Endodermal cell (in vitro differentiated cells): ENCODE measurements at regions not wholly inside any gene's neighbourhood (a gene's known extent, or its start where the extent isn't known, plus 50 kb on each side); places are given as distances from the start of the nearest gene placed in this dataset.

ENCODE experiments used
- DNase-seq: peaks from one replicate; pipeline ENCODE4 v3.0.0-alpha.2; 2017
- H3K27ac ChIP-seq: 2 replicates; pipeline ENCODE4 v1.5.1; 2013; ENCODE audit warnings: mild to moderate bottlenecking, low read depth, low read length, moderate library complexity
- H3K27me3 ChIP-seq: 2 replicates; pipeline ENCODE4 v1.6.1; 2013; ENCODE audit warnings: mild to moderate bottlenecking, low read length, moderate library complexity; ENCODE audit not compliant: insufficient read depth, control insufficient read depth, poor library complexity, severe bottlenecking
- H3K36me3 ChIP-seq: 2 replicates; pipeline ENCODE4 v1.7.0; 2013; ENCODE audit warnings: mild to moderate bottlenecking, low read length, moderate library complexity; ENCODE audit not compliant: control insufficient read depth, insufficient read depth
- H3K4me1 ChIP-seq: one replicate; pipeline ENCODE4 v1.7.0; 2013; ENCODE audit warnings: low read length; ENCODE audit not compliant: control insufficient read depth, insufficient read depth
- H3K4me3 ChIP-seq: 2 replicates; pipeline ENCODE4 v1.5.1; 2013; ENCODE audit warnings: mild to moderate bottlenecking, low read length, moderate library complexity
- H3K9ac ChIP-seq: 2 replicates; pipeline ENCODE4 v1.6.1; 2013; ENCODE audit warnings: mild to moderate bottlenecking, low read length, moderate library complexity; ENCODE audit not compliant: poor library complexity, severe bottlenecking; ENCODE audit errors: extremely low read depth
- H3K9me3 ChIP-seq: 2 replicates; pipeline ENCODE4 v1.6.1; 2013; ENCODE audit warnings: mild to moderate bottlenecking, low read length, moderate library complexity; ENCODE audit not compliant: control insufficient read depth
- H3K27ac Mint-ChIP-seq: 2 replicates; pipeline ENCODE4 v1.8.0; 2020; ENCODE audit warnings: mixed read lengths
- H3K27me3 Mint-ChIP-seq: 2 replicates; pipeline ENCODE4 v1.8.0; 2021; ENCODE audit warnings: mild to moderate bottlenecking, mixed read lengths; ENCODE audit not compliant: insufficient read depth
- H3K36me3 Mint-ChIP-seq: 2 replicates; pipeline ENCODE4 v1.8.0; 2020; ENCODE audit warnings: low read depth, mixed read lengths
- H3K4me1 Mint-ChIP-seq: 2 replicates; pipeline ENCODE4 v1.8.0; 2020; ENCODE audit warnings: mixed read lengths
- H3K4me3 Mint-ChIP-seq: 2 replicates; pipeline ENCODE4 v1.8.0; 2020; ENCODE audit warnings: mild to moderate bottlenecking, moderate library complexity, mixed read lengths
- H3K9me3 Mint-ChIP-seq: 2 replicates; pipeline ENCODE4 v1.8.0; 2020; ENCODE audit warnings: mild to moderate bottlenecking, mixed read lengths
- WGBS, 2 experiments: methylation state at CpG; one replicate each; pipeline versions ENCODE4 v1.1.5 to v1.1.7; 2013; ENCODE audit warnings: missing lambda C conversion rate in 2 of 2, mixed read lengths in 1 of 2; ENCODE audit not compliant: insufficient coverage in 1 of 2, insufficient read length in 1 of 2; 5-methylcytosine and 5-hydroxymethylcytosine counted together
- TF ChIP-seq, protein P1 (sequence below): fragments of 200-600 bp; sonication (generic); conservative IDR thresholded peaks from 2 replicates; pipeline ENCODE4 v1.5.0; 2021; ENCODE audit warnings: antibody characterized with exemption, mild to moderate bottlenecking

DNA sequence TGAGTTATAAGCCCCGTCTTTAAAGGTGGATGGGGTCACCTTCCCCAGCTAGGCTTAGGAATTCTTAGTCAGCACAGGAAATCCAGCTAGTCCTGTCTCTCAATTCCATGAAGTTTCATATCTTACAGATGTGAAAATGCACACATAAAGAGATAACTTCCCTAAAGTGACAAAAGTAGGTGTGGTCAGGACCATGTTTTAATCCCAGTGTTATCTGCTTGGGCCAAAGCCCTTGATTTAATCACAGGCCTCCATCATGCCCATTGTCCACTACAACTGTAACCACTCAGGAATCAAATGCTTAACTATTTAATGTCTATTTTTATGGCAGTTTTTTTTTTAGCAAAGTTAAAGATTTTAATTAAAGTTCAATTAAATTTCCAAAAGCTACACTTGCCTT is 194.4 kb upstream of the BTG1 start:
- DNase-seq: no peak
- Histone ChIP-seq H3K36me3 (no peaks in the 10 kb centered on the region), H3K4me3 (no peak overlapping the region), H3K9ac (no peak overlapping the region), H3K4me1 (no peaks in the 10 kb centered on the region), H3K27ac (no peak overlapping the region), H3K27me3 (peaks cover 12% of the 10 kb centered on the region), H3K9me3 (no peaks in the 10 kb centered on the region)
- no peaks in the 10 kb centered on the region for H3K36me3 Mint-ChIP-seq
- H3K4me3 Mint-ChIP-seq: no peak overlapping the region
- 97 to 100% methylated on average over 1 of the region's 1 CpG for WGBS, 2 experiments
- peaks cover 7% of the 10 kb centered on the region for H3K4me1 Mint-ChIP-seq
- peaks cover 5% of the 10 kb centered on the region for H3K27me3 Mint-ChIP-seq
- H3K27ac Mint-ChIP-seq: no peak overlapping the region
- no peaks in the 10 kb centered on the region for H3K9me3 Mint-ChIP-seq
- TF ChIP-seq, protein P1, sequence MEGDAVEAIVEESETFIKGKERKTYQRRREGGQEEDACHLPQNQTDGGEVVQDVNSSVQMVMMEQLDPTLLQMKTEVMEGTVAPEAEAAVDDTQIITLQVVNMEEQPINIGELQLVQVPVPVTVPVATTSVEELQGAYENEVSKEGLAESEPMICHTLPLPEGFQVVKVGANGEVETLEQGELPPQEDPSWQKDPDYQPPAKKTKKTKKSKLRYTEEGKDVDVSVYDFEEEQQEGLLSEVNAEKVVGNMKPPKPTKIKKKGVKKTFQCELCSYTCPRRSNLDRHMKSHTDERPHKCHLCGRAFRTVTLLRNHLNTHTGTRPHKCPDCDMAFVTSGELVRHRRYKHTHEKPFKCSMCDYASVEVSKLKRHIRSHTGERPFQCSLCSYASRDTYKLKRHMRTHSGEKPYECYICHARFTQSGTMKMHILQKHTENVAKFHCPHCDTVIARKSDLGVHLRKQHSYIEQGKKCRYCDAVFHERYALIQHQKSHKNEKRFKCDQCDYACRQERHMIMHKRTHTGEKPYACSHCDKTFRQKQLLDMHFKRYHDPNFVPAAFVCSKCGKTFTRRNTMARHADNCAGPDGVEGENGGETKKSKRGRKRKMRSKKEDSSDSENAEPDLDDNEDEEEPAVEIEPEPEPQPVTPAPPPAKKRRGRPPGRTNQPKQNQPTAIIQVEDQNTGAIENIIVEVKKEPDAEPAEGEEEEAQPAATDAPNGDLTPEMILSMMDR: no peak

GRCh38 chr12:92339198-92339821 is 193.7 kb upstream of the BTG1 start:
- Mint-ChIP-seq H3K4me1 (peaks cover 7% of the 10 kb centered on the region), H3K9me3 (no peaks in the 10 kb centered on the region), H3K4me3 (no peak overlapping the region), H3K36me3 (no peaks in the 10 kb centered on the region), H3K27ac (no peak overlapping the region), H3K27me3 (peaks cover 10% of the 10 kb centered on the region)
- Histone ChIP-seq H3K9me3 (no peaks in the 10 kb centered on the region), H3K36me3 (no peaks in the 10 kb centered on the region), H3K27ac (no peak overlapping the region), H3K27me3 (peaks cover 19% of the 10 kb centered on the region), H3K4me3 (no peak overlapping the region), H3K4me1 (no peaks in the 10 kb centered on the region), H3K9ac (no peak overlapping the region)
- WGBS, 2 experiments: 94 to 100% methylated on average over 11 to 13 of the region's 13 CpGs
- TF ChIP-seq, protein P1: no peak
- DNase-seq: no peak

DNA sequence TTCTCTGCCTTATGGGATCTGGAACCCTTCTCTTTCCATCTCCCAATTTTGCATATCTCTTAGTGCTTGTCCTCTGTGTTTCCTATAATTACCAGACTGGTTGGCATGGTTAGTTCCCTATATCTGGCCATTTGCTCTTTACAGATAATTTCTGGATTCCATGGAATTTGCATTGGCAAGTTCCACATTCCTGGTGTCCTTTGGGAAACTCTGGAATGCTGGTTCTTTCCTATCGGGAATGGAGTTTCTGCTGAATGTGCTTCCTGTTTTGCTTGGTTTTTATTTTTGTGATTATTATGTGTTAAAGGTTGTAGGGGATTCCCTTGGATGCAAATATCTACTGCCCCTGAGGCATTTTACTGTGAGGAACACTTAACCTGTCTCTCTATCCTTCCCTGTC is 193.0 kb upstream of the BTG1 start:
- no peaks in the 10 kb centered on the region for H3K36me3 Mint-ChIP-seq
- no peak overlapping the region for H3K9ac ChIP-seq
- peaks cover 7% of the 10 kb centered on the region for H3K4me1 Mint-ChIP-seq
- H3K9me3 Mint-ChIP-seq: no peaks in the 10 kb centered on the region
- H3K27ac Mint-ChIP-seq: no peak overlapping the region
- no peaks in the 10 kb centered on the region for H3K9me3 ChIP-seq
- 100% methylated on average over 1 of the region's 1 CpG; no CpG with 5 or more reads in 1 of the 2 experiments for WGBS, 2 experiments
- TF ChIP-seq, protein P1: no peak
- peaks cover 25% of the 10 kb centered on the region for H3K27me3 ChIP-seq
- DNase-seq: no peak
- peaks cover 15% of the 10 kb centered on the region for H3K27me3 Mint-ChIP-seq
- no peaks in the 10 kb centered on the region for H3K4me1 ChIP-seq
- no peak overlapping the region for H3K27ac ChIP-seq
- H3K4me3 Mint-ChIP-seq: no peak overlapping the region
- H3K36me3 ChIP-seq: no peaks in the 10 kb centered on the region
- no peak overlapping the region for H3K4me3 ChIP-seq
